Chondrocyte (in vitro differentiated cells): ENCODE measurements at regions not wholly inside any gene's neighbourhood (a gene's known extent, or its start where the extent isn't known, plus 50 kb on each side); places are given as distances from the start of the nearest gene placed in this dataset.

Experiments used
- DNase-seq: peaks from one replicate; pipeline ENCODE4 v3.0.0; 2021; ENCODE audit warnings: mixed read lengths, low spot score
- H3K27ac Mint-ChIP-seq: one replicate; pipeline ENCODE4 v1.8.0; 2021; ENCODE audit warnings: mild to moderate bottlenecking, moderate library complexity, mixed read lengths; ENCODE audit not compliant: unreplicated experiment
- H3K27me3 Mint-ChIP-seq: 2 replicates; pipeline ENCODE4 v1.8.0; 2021; ENCODE audit warnings: low read depth, mixed read lengths
- H3K36me3 Mint-ChIP-seq: 2 replicates; pipeline ENCODE4 v1.8.0; 2021; ENCODE audit warnings: low read depth, mixed read lengths
- H3K4me1 Mint-ChIP-seq: 2 replicates; pipeline ENCODE4 v1.8.0; 2021; ENCODE audit warnings: low read depth, mild to moderate bottlenecking, mixed read lengths
- H3K4me3 Mint-ChIP-seq: one replicate; pipeline ENCODE4 v1.8.0; 2021; ENCODE audit warnings: mild to moderate bottlenecking, moderate library complexity, mixed read lengths; ENCODE audit not compliant: unreplicated experiment
- H3K9me3 Mint-ChIP-seq: 2 replicates; pipeline ENCODE4 v1.8.0; 2021; ENCODE audit warnings: low read depth, mixed read lengths
- TF ChIP-seq, protein P1 (sequence below): fragments of 200-600 bp; sonication (generic); IDR thresholded peaks from 2 replicates; pipeline ENCODE4 v1.5.0; 2021; ENCODE audit warnings: antibody characterized with exemption, mild to moderate bottlenecking, moderate library complexity

DNA sequence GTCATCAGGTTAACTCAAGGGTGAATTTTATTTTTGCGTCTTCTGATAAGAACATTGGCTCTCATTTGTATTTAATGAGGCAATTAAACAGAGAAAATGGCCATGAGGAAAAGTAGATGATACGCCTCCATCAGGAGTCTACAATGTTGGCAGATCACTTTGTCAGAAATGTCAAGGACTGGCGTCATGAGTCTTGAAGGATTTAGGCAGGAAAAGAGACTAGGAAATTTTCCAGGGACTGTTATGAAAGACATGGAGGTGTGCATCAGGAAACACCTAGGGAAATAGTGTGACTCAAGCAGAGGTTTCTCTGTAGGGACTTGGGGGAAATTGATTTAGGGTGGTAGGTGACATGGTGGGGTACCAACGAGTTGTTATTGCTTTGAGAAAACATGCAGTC, 53.4 kb upstream of the SLC35B4 start:
- H3K4me3 Mint-ChIP-seq, result no peak overlapping the region
- no peaks in the 10 kb centered on the region for H3K36me3 Mint-ChIP-seq
- TF ChIP-seq, protein P1, sequence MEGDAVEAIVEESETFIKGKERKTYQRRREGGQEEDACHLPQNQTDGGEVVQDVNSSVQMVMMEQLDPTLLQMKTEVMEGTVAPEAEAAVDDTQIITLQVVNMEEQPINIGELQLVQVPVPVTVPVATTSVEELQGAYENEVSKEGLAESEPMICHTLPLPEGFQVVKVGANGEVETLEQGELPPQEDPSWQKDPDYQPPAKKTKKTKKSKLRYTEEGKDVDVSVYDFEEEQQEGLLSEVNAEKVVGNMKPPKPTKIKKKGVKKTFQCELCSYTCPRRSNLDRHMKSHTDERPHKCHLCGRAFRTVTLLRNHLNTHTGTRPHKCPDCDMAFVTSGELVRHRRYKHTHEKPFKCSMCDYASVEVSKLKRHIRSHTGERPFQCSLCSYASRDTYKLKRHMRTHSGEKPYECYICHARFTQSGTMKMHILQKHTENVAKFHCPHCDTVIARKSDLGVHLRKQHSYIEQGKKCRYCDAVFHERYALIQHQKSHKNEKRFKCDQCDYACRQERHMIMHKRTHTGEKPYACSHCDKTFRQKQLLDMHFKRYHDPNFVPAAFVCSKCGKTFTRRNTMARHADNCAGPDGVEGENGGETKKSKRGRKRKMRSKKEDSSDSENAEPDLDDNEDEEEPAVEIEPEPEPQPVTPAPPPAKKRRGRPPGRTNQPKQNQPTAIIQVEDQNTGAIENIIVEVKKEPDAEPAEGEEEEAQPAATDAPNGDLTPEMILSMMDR, result no peak
- peaks cover 26% of the 10 kb centered on the region for H3K27me3 Mint-ChIP-seq
- H3K27ac Mint-ChIP-seq, result no peak overlapping the region
- peaks cover 15% of the 10 kb centered on the region for H3K4me1 Mint-ChIP-seq
- DNase-seq, result no peak
- H3K9me3 Mint-ChIP-seq, result no peaks in the 10 kb centered on the region

GRCh38 chr7:134368851-134369544, 52.3 kb upstream of the SLC35B4 start:
- no peak for DNase-seq
- Mint-ChIP-seq H3K36me3 (no peaks in the 10 kb centered on the region), H3K4me1 (peaks cover 20% of the 10 kb centered on the region), H3K27ac (no peak overlapping the region), H3K27me3 (peaks cover 20% of the 10 kb centered on the region), H3K9me3 (no peaks in the 10 kb centered on the region), H3K4me3 (no peak overlapping the region)
- TF ChIP-seq, protein P1, result no peak

DNA sequence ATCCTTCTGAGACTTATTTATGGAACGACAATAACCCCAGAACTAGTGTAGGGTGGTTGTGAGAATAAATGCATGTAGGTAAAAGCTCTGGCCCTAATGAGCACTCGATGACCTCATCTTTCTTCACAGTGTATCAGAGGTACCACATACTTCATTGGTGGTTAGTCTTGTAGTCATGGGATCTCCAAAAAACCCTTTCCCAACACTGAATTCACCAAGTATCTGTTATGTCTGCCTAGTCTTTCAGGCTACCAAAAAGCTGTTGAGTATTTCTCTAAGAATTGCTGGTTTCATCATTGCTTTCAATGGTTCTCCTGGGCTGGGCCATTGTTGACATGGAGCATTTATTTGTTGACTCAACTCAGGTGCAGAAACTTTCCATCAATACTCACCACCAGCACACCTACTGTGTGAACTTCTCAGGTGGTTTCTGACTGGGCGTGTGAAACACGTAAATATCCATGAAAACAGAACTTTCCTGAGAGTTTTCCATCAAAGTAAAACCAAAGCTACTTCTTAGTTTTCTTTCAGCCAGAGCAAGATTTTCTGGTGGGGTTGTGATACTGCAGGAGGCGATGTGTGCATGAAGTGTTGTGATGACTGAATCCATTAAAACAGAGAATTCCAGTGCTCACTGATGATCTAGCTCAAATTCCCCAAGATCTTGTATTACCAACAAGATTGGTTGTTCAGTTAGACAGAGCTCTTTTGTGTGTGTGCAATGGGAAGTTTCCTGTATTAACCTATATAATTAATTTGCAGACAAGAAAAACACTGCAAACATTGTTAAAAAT, 51.4 kb upstream of the SLC35B4 start:
- no peaks in the 10 kb centered on the region for H3K9me3 Mint-ChIP-seq
- H3K36me3 Mint-ChIP-seq, result no peaks in the 10 kb centered on the region
- H3K4me3 Mint-ChIP-seq, result no peak overlapping the region
- TF ChIP-seq, protein P1, result no peak
- H3K4me1 Mint-ChIP-seq, result peaks cover 20% of the 10 kb centered on the region
- peaks cover 16% of the 10 kb centered on the region for H3K27me3 Mint-ChIP-seq
- DNase-seq, result no peak
- no peak overlapping the region for H3K27ac Mint-ChIP-seq
